Activated CD4-positive, alpha-beta T cell treated with anti-CD3 and anti-CD28 coated beads, Interleukin-2, amount 50 U/mL, for 4 hours (primary cell): ENCODE measurements at regions not wholly inside any gene's neighbourhood (a gene's known extent, or its start where the extent isn't known, plus 50 kb on each side); places are given as distances from the start of the nearest gene placed in this dataset.

Source experiments
- DNase-seq, 2 experiments: peaks; one replicate each; pipeline ENCODE4 v3.0.0-alpha.2; 2020

DNA sequence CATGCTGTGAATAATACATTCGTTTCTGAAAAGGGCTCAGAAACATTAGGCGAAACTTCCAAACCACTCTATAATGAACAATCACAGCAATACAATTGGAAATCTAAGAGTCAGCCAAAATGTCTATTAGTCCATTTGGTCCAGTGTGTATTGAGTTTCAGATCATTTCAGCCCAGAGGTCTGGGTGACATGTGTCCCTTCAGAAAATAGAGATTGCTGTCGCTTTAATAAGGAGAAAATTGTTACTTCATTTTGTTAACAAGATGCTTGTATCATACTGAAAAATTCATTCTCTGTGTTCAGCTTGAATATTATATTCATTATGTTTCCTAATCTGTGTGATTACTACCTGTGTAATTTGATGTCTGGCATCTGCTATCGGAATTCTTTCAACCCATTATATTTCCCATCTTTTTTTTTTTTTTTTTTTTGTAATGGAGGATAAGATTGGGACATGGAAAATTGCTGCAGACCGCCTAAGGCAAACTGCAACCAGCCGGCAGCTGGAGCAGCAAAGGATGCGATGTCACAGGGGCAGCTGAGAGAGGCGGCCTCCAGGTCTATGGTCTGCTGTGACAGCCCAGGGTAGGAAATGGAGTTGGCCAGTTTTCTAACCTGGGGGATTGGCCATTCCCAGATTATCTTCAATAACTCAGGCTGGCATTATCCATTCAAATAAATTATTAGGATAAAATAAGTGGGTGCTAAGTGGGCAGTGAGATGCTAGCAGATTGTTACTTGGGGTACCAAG, 170.9 kb upstream of the NPVF start:
- no peak for DNase-seq

DNA sequence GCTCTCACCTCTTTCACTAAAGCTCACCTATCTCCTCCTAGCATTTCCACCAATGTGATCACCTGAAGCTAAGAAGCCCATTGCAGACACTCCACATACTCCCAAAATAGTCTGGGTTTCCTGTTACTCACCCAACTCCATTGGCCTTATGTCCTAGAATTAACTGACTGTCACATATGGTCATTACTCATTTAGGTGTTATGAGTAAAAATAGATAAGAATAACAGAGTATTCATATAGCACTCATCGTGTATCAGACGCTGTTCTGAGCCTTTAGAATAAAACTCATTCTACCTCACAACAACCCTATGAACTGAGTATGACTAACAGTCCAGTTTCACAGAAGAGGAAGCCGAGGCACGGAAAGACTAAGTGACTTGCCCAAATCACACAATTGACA, 174.2 kb upstream of the NPVF start:
- no peak for DNase-seq

DNA sequence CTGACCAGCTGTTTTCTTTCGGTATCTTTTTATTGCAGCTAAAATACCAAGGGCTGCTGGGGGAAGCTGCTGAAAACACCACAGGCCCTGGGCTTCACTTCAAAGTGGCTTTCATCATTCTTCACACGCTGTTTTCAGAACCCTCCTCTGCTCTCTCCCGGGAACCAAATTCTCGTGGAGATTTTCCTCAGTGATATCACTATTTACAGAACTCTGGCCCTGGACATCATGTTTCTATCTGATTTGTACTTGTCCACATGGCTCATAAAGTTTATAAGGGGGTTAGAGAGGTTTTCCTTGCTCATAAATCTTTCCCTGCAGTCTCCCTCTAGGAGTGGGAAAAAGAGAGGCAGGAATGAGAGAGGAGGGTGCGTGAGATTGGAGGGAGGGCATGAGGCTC, 177.4 kb upstream of the NPVF start:
- no peak for DNase-seq

DNA sequence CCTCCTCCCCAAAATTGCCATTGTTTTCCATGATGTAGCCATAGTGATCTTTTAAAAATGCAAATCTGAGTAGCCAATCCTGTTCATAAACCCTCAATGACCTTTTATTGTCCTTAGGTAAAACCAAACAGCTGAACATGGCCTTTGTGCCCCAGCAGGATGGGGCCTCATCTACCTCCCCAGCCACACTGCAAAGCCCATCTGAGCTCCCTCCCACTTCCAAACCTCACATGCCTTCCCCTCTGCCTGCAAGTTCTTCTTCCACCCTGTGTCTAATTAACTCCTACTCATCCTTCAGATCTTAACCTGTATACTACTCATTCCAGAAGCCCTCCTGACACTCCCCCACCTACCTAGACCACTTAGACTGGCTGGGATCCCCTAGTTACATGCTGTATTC, 178.8 kb upstream of the NPVF start:
- DNase-seq, result no peak

DNA sequence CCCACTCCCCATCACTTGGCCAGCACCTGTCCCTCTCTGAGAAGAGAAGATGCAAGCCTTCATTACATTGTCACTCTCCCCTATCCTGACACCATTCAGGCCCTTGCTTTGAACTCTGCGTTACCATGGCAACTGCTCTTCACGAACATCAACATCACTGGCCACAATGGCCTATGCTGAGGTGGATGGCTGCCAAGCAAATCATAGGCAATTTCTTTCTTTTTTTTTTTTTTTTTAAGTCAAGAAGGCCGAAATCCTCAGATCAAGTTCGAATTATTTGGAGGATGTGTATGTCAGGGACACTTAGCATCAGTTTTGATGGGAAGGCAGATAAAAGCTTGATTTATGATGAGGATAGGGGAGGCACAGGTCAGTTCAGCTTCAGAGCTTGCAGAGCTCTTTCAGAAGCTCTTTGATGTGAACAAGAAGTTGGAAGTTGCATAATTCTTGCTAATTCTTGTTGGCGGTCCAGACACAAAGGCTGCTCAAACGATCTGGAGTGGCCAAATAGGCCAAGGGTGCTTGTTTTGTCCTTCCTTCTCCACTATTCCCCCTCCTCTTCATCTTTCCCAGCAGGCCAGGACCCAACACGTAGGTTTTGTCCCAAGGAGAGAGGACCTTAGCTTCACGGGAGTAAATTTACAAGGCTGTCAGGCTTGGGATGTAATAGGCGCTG, 179.9 kb upstream of the NPVF start:
- DNase-seq, result no peak

DNA sequence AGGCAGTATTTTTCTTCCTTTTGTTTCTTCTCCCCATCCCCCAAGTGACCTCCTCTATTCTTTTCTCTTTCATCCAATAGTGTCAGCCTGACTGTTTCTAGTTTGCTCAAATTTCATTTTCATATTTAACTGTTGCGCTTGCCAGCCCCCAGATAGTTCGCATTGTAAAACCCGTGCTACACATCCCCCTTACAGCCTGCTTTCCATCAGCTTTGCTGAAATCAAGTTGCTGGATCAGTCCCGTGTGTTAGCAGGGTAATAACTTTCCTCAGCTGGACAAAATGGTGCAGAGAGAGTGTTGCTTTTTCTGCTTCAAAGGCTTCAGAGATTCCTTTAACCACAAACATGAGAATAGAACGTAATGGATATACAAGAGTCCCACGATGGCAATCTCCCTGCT, 180.6 kb upstream of the NPVF start:
- DNase-seq, result no peak

DNA sequence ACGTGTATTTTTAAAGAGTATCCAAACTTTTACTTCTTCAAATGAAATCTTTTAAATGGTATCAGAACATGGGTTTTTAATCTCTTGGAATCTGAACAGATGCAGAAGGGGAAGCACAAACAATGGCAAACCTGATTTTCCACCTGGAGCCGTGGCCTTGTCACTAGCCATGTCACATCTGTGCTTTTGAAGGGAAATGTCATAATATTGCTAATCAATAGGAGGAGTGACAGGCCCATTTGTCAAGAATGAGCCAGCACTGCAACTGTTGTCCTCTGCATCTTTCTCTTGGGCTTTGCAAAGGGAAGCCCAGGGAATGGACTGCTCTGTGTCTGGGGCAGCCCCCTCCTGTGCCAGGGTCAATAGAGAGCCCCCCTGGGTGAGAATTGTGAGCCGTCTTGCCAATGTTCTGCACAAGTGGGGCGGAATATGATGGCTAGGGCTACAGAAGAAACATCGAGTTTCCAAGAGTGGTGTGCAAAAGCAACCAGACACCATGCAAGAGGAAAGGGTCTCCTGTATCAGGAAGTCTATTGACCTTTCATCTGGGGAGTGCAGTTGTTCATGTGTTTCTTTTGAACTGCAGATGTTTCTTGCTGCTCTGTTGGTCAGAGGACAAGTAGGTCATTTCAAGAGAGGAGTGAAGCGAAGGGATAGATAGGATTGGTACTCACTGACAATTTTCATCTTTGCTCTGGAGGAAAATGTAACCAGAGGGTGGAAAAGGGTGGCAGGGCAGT, 181.8 kb upstream of the NPVF start:
- no peak for DNase-seq

DNA sequence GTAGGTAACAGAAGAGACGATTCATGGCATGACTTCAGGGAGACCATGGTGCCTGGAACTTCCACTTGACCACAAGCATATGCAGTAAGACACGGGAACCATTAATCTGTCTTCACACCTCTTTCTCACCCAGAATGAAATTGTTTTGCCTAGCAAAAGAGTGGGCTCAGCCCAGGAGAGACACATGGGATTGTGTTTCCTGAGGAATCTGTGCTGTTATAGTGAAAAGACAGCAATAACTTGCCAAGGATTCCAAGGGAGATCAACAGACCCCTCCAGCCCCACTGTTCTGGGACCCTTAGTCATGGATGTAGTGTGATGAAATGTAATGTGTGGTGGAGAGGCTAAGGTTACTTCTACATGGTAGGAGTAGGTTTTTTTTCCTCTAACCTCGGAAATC, 192.5 kb upstream of the NPVF start:
- no peak for DNase-seq

DNA sequence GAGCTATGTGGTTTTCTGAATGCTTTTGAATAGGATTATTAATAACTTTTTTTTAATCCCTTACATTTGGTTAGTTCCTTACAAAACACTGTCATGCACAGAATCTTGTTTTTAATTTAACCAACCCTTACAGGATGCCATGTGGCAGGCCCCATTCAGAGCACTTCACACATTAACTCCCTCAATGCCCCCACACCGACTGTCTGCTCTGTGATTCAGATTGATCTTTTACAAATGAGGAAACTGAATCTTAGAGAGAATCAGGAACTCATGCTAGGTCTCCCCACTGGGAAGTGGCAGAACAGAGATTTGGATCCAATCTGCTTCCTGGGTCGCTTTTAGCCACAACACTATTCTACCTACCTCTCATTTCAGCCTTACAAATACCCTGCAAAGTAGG, 195.8 kb upstream of the NPVF start:
- no peak for DNase-seq

DNA sequence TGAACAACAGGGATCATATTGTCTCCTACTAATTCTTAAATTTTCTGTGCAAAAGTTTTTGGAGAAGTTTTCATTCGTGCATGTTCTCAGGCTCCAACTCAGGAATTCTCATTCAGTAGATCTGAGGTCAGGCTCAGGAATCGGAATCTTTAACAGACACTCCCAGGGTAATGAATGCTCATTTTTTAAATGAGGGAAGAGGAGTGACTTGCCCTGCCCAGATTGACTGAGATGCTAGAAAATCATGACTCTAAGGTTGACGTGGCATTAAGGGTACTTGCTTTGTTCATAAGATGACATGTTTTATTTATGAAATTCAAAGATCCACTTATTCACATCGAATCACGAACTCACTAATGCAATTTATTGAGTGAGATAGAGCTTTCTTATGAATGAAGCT, 196.6 kb upstream of the NPVF start:
- DNase-seq, result no peak

DNA sequence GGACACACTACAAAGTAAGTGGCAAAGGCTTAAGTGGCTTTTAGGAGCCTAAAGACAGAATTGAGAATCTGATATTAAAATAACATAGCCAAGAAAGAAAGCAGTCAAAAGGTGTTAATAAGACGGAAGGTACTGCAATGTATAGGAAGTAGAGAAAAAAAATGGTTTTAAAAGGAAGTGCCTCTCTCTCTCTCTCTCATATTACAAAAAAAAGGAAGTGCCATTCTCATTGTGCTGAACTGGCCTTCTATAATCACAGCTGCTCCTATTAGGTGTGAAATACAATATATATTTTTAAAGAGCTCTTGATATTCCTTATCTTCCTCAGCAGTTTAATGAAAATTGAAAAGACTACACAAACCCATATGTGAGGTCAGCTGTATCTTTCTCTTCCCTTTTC, 199.4 kb upstream of the NPVF start:
- DNase-seq, result no peak

DNA sequence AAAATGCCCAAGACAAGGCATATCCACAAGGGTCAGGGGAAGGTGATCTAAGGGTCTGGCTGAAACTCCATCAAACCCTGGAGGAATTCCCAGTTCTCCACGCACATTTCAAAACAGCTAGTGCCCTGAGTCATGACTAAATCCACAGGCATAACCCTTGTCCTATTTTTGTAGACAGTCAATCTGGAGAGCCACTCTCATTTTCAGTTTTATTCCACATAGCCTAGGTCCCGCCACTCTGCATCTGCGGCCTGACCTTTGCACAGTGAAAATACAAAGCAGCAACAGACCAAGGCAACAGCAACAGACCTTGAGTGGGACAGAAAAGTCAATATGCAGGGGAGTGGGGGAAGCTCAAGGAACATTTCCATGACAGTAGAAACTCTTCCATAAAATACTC, 201.4 kb upstream of the NPVF start:
- DNase-seq, result no peak

DNA sequence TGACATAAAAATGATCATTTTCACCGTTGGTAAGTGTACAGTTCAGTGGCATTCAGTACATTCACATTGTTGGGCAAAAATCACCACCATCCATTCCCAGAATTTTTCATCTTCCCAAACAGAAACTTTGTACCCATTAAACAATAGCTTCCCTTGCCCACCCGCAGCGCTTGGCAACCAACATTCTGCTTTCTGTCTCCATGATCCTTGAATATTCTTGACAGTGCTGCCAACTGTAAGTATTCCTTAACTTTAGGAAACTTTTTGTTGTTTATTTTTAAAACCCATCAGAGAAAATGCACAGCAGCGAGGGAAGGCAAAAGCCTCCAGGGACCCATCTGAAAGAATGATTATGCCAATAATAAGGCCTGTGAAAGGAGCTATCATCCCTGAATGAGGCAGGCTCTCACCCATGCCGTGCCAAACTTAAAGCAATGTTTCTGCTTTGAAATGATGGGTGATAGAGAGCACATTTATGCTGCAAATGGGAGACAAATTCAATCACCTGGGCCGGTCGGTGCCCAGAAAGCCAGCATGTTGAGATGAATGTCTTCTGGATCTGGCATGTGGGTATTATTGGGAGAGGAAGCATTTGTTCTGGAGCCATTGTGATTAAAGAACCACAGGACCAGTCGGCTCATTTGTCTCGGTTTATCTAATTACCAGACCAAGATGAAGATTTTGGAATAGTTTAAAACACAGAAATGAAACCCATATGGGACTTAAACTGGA, 202.1 kb upstream of the NPVF start:
- no peak for DNase-seq

DNA sequence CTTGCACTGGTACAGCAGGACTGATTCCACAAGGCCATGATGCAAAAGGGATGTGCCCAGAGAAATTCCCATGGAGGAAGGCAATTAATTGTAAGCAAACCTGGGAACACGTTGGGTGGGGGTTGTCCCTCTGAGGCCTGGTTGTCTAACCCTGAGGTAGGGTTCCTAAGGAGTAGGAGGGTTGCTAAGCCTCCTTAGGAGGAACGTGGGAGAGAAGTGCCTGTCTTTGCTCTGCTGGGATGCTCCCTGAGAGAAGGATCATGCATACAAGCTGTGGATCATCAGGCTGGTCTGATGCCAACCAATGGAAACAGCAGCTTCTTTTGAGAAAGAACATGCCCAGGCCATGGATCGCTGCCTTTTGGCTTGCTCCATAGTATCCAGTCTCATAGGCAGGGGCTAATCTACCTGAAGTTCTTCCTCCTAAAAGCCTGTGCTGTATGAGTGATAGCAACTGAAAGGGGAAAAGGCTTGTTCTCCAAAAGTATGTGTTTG, 203.7 kb upstream of the NPVF start:
- DNase-seq, result no peak

DNA sequence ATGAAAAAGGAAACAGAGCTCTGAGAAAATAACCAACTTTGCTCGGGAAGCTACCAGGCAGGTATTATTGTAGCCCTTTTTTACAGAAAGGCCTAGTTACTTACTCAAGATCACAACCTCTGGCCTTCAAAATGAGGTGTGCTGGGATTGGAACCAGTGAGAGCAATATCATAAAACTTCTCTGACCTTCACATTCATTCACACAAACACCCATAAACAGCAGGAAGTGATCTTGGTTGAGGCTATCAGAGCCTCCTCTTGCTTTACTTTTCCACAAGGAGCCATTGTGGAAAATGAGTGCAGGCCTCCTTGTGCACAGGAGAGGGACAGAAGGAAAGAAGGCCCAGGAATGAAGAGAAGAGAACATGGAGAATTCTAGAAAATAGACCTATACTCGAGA, 204.5 kb upstream of the NPVF start:
- no peak for DNase-seq

DNA sequence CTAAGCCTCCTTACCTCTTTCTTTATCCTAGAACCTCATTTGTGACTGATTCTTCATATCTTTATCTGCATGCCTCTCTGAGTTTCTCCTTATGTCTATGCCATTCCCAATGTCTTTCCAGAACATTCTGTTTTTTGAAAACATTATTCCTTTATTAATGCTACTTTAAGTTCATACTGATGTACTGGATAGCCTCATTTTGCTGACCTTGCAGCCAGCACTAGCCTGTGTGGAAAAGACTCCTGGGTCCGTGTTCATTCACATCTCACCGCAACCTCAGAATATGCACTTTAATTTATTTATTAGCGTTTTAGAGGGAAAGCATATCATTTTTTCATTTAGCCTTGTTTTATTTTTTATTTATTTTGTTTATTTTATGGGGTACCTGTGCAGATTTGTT, 208.1 kb upstream of the NPVF start:
- no peak for DNase-seq

DNA sequence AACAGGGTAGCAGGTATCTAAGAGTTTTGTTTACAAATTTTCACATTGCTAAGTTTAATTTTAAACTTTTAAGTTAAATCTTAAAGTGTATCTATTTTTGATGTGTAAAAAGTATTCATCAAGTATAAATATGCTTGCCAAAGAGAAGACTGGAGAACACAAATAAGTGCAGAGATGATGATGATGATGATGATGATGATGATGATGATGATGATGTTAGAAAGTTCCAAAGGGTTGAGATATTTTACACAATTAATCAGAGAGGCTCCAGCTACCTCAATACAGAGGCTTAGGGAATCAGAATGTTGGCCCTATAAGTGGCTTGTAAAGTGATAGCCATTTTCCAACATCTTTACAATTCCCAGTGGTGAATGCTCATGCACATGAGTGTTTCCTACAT, 209.0 kb upstream of the NPVF start:
- DNase-seq, result no peak

DNA sequence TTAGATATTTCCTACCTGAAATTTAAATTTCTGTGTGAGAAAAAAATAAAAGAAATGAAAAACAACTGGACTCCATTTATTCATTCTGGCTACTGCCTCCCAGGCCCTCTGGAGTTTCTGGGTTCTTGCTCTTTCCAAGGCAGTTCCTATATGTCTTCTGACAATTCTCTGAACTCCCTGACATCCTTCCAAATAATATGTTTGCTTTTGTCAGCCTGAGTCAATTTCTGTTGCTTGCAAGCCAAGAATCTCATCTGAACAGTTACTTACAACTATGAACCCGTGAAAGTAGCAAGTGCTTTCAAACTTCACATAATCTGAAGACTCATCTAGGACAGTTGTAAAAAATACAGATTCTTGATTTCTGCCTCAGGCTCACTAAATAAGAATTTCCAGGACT, 216.7 kb upstream of the NPVF start:
- DNase-seq, result no peak

DNA sequence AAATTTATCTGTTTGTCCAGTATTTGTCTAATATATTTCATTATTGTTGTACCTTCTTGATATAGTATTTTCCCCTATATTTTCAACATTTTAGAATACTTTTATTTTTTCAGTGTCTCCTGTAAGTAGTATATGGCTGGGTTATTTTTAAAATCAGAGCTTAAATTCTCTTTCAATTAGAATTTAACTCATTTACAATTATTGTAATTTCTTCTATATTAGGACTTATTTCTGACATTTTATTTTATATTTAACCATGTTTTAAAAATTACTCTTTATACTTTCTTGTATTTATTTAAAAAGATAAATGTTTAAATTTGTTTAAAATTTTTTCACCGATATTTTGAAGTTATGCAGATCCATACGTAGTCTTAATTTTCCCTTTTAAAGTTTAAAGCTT, 220.0 kb upstream of the NPVF start:
- no peak for DNase-seq

DNA sequence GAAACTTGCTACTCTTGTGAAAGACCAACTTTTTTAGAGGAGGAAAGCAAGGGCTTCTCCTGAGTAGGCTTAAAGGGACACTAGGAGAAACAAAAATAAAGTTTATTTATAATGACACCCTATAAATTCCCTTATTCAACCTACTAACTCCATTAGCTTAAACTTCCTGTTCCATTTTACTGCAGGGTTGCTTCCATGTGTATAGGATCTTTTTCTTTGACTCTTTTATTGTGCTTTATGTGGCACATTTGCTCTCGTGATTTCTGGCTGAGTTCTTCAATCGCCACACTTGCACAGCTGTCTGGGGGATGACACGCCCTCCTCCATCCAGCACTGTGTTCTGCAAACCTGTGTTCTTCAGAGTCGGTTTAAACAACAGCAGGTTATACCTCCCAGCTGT, 225.7 kb upstream of the NPVF start:
- no peak for DNase-seq

DNA sequence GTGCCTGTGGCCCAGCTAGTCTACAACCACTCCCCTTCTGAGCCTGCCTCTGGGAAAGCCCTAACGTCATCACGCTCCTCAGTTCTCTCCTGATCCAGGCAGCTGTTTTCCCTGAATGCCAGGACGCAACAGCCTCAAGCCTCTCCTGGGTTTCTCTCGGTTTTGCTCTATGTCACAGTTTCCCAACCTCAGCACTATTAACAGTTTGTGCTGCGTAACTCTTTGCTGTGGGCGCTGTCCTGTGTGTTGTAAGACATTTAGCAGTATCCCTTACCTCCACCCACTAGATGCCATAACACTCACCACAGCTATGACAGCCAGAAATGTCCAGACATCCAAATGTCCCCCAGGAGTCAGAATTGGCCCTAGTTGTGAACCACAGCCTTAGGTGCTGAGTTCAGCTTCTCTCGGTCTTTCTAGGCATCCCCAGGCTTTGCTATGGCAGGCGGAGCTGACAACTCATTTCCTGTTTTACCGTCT, 226.3 kb upstream of the NPVF start:
- DNase-seq, result no peak

DNA sequence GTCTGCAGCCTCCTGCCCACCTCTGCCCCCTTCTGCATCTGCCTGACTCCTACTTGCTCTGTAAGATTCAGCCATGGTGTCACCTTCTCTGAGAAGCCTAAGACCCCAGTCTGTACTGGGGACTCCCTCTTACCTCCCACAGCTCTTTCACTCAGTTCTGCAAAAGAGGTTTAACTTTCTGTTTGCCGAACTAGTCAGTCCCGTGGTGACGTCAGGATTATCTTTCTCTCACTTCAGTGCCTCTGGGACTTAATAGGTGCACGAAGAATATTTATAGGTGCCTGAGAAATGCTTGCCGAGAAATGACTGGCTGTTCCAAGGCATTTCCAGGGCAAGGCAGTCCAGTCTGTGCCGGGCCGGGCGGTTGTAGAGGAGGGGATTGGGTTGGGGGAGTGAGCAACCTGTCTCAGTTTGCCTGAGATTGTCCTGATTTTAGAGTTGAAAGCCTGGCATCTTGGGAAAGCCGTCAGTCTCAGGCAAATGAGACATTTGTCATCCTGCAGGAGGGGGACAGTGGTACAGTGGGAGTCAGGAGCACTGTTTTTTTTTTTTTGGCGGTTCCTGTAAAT, 227.5 kb upstream of the NPVF start:
- DNase-seq, result no peak
